CD4-positive, alpha-beta T cell treated with Interleukin-17A for 4 hours (primary cell): ENCODE measurements at regions not wholly inside any gene's neighbourhood (a gene's known extent, or its start where the extent isn't known, plus 50 kb on each side); places are given as distances from the start of the nearest gene placed in this dataset.

ENCODE experiments used
- DNase-seq: peaks from one replicate; pipeline ENCODE4 v3.0.0-alpha.2; 2020; ENCODE audit warnings: mixed read lengths

GRCh38 chr17:71378036-71378435 is 742.8 kb upstream of the SOX9 start:
- no peak for DNase-seq

GRCh38 chr17:71378741-71379140 is 742.1 kb upstream of the SOX9 start:
- DNase-seq = no peak

DNA sequence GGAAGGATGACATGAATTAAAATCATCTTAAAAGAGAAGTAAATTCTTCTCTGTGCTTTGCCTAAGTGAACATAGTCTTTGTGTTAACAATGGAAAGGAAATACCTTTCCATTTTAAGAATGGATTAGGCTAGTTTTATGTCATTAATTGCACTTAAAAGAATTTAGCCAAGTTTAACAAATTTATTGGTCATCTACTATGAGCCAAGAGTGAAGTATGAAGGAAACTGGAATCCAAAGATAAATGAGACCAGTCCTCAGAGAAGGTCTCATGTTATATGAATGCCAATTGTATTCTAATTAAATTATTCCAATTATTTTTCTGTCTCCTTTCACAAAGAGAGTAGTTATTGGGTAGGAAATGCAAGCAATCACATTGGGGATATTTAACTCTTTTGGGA is 741.3 kb upstream of the SOX9 start:
- DNase-seq = no peak

- DNase-seq = no peak
Measured at GRCh38 chr17:71380535-71380934, 740.3 kb upstream of the SOX9 start.

DNA sequence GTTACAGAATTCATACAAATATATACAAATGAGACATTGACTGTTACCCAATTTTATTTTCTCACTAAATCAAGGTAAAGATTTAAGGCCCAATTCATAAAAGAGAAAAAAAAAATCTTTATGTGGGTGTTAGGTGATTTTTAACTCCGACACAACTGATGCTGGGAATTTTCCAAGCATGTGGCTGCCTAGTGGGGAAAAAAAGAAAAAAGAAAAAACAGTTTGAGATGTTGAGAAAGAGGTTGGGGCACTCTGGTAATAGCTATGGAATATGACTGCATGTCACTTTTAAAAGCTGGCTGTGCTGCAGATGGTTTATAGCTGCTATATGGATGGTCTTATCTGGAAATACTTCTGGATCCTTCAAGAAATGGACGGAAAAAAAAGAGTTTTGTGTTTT is 739.9 kb upstream of the SOX9 start:
- no peak for DNase-seq

- no peak for DNase-seq
Measured at GRCh38 chr17:71383091-71383490, 737.7 kb upstream of the SOX9 start.

DNA sequence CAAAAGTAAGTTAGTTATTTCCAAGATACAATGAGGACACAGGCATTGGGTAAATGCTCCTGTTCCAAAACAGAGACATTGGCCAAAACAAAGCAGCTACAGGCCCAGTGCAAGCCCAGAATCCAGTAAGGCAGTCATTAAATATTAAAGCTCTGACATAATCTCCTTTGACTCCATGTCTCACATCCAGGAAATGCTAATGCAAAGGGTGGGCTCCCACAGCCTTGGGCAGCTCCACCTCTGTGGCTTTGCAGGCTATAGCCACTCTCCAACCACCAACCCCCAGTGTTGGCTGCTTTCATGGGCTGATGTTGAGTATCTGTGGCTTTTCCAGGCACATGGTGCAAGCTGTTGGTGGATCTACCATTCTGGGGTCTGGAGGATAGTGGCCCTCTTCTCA is 733.4 kb upstream of the SOX9 start:
- DNase-seq = no peak

DNA sequence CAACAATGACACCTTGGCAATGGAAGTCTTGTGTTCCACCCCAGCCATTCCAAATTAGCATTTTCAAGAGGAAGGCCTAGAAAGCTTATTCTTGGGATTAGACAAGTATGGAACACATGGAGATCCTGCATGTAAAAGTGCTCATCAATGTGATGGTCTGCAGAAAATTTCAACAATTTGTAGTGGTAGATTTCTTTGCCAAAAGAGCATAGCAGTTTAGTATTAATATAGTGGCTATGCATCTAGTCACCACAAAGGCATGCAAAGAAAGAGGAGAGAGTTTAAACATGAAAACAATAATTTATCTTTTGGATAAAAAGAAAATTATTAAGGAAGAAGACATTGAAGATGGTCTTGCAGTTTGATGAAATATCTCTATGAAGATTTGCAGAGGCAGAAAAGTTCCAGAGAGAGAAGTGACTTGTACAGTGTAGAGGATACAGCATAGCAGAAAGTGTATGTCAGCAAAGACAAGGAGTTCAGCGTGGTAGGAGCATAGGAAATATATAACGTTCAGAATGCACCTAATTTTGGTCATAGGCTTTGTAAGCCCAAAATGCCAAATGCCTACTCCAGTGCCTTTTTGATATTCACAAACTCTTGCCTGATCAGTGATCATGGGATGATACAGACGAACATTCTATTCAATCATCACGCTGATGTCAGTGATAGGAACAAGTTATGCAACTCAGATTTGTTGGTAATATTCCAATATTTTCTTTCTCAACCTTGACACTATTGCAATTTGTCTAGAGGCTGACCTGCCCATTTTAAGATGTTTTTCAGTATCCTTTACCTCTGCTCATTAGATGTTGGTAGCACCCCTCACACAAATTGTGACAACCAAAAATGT is 727.9 kb upstream of the SOX9 start:
- DNase-seq = no peak

DNA sequence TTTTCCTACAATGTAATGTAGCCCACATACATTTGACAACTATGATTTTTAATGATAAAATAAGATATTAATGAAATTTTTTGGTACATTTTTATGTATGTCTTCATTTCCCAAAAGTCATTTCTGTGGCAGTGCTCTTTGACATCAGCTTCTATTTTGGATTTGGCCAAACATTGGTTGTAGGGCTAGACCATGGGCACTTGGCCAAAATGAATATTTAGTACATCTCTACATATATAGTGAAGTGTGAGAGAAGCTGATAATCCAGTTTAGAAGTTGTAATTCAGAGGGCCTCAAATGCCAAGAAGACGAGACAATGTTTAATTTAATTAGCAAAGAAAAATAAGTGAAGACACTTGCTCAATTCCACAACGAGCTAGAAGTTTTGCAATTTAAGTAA is 724.9 kb upstream of the SOX9 start:
- no peak for DNase-seq

DNA sequence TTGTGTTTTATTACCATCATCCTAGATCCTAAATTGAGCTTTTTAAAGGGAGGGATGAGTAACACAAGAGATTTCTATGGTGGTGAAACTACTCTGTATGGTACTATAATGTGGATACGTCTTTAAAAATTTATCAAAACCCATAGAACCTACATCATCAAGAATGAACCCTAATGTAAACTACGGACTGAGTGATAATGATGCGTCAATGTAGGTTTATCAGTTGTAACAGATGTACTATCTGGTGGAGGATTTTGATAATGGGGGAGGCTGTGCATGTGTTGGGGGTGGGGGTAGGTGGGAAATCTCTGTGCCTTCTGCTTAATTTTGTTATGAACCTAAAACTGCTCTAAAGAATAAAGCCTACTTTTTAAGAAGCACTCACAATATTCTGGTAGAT is 724.1 kb upstream of the SOX9 start:
- no peak for DNase-seq

GRCh38 chr17:71398025-71398424 is 722.8 kb upstream of the SOX9 start:
- DNase-seq = no peak

DNA sequence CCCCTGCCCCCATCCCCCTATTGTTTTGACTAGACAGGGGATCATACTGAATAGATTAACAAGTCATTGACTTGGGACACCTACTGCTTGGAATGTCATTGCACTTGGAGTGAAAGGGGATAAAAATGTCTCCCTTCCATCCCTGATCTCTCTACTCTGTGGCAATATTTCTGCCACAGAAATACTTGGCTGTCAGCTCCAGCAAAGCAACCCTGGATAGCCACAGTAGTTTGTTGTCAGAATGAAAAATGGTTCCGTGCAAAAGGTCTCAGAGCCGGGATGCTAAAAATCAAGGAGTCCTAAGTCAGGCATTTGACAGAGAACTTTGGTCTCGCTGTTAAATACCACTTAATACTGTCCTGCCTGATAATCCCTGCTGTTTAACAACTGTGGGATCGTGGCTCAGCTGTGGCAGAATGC is 722.0 kb upstream of the SOX9 start:
- no peak for DNase-seq

GRCh38 chr17:71399221-71399620 is 721.6 kb upstream of the SOX9 start:
- no peak for DNase-seq

- DNase-seq = no peak
Measured at GRCh38 chr17:71399649-71400048, 721.2 kb upstream of the SOX9 start.

DNA sequence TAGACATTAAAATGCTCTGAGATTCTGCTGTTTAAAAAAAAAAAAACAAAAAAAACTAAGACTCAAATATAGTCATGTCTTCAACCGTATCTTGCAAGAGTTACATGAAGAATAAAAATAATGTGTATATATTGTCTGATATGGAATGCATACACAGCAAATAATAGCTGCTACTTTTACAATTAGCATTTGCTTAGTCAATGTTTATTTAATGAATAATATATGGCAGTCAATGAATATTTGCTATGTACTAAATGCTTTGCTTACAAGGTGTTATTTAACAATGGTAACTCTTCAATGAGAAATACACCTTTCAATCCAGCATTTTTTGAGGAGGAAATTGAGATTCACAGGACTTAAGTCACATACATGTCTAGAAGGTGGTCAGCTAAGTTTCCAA is 718.8 kb upstream of the SOX9 start:
- no peak for DNase-seq

- no peak for DNase-seq
Measured at GRCh38 chr17:71402661-71403141, 718.1 kb upstream of the SOX9 start.

DNA sequence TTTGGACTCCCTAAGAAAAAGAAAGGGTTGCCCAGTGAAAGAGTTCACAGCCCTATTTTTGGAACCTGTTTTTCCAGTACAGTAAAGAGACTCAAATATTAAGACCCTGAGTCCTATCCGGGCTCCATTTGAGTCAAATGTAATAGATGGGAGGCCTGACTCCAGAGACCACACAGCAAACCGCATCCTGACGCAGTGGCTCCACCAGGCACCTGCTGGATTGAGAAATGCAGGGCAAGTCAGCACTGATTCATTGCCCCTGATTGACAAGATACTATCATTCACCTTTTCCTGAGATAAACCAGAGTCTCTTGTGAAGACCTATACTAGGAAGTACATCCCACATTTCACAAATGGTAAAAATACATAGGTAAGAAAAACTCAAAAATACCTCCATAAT is 715.7 kb upstream of the SOX9 start:
- no peak for DNase-seq

GRCh38 chr17:71407981-71408380 is 712.8 kb upstream of the SOX9 start:
- no peak for DNase-seq

DNA sequence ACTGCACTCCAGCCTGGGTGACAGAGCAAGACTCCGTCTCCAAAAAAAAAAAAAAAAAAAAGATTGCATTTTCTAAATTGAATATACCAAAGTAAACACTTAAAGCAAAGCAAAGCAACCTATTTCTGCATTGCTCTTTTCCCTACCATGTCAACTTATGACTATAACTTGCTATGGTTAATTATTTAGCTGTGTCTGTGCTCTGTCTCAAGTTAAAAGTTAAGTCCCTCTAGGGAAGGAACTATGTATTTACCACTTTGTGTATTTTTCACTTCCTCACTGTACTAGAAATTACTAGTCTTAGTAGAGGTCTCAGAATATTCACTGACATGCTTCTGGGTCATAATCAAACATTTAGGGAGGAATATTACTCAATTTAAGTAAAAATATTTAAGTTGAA is 711.7 kb upstream of the SOX9 start:
- no peak for DNase-seq

GRCh38 chr17:71409712-71410111 is 711.1 kb upstream of the SOX9 start:
- DNase-seq = no peak

DNA sequence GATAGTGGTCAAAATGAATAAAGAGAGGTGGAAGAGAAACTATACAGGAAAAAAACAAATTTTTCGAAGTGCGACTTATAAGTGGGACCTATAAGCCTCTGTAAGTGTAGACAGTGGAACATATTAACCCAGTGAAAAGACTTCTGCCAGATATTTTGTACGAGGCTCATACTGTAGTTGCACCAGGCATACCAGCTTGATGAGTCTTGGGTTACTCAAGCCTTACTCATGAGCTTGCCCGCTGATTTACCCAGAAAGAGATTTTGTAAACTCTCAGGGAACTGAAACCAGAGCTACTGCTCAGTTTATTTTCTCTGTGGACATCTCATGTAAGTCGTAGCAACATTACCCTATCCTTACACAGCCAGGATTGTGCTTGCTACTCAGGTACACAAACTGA is 708.0 kb upstream of the SOX9 start:
- no peak for DNase-seq

DNA sequence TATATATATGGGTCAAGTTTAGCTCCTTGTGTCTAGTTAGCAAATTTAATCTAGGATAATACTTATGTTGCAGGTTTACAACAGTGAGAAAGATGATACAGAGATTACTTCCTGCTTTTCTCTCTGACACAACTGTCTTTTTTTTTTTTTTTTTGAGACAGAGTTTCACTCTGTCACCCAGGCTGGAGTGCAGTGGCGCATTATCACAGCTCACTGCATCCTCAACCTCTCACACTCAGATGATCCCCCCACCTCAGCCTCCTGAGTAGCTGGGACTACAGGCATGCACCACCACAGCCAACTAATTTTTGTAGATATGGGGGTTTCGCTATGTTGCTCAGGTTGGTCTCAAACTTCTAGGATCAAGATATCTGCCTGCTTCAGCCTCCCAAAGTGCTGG is 706.9 kb upstream of the SOX9 start:
- DNase-seq = no peak

DNA sequence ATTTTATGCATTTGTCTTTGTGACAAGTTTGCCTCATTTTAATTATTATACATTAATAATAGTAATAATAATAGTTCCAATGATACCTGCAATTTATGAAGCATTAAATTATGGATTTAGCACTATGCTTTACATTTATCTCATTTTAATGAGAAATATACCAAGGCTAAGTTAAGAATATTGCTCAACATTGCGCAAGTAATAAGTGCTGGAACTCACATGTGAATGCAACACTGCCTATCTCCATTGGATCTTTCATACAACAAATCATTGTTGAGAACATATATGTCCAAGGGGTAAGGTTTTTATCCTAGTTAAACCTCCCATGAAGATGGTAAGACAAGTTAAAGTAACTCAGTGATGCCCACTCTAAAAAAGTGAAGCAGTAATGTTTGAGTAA is 703.7 kb upstream of the SOX9 start:
- no peak for DNase-seq

- no peak for DNase-seq
Measured at GRCh38 chr17:71422968-71423367, 697.9 kb upstream of the SOX9 start.
